CD14-positive monocyte (primary cell): ENCODE measurements at regions not wholly inside any gene's neighbourhood (a gene's known extent, or its start where the extent isn't known, plus 50 kb on each side); places are given as distances from the start of the nearest gene placed in this dataset.
"Not testable (repeated sequence)": the region's sequence is repeated elsewhere in the genome, so short reads cannot be mapped to it uniquely, and the experiment has no call there.

Source experiments
- DNase-seq, 3 donors: peaks; one replicate each; pipeline ENCODE4 v3.0.0-alpha.2; 2011 to 2022
- H2AFZ ChIP-seq: 2 replicates; pipeline ENCODE4 v1.6.0; 2012; ENCODE audit warnings: mild to moderate bottlenecking, low read depth, low read length, inconsistent platforms; ENCODE audit not compliant: insufficient read depth, poor library complexity, severe bottlenecking
- H3K27ac ChIP-seq, 2 donors: 1 replicate in 1 of 2; 2 replicates in 1 of 2; pipeline ENCODE4 v1.5.1; 2012 to 2013; ENCODE audit warnings: low read length in 2 of 2, control low read depth in 1 of 2, inconsistent platforms in 1 of 2, low read depth in 1 of 2, mild to moderate bottlenecking in 1 of 2
- H3K27me3 ChIP-seq, 2 donors: one replicate each; pipeline versions ENCODE4 v1.6.0 to v1.6.1; 2011 to 2013; ENCODE audit warnings: low read length in 2 of 2; ENCODE audit not compliant: control insufficient read depth in 2 of 2, insufficient read depth in 2 of 2
- H3K36me3 ChIP-seq, 2 donors: replicated peaks in 1 of 2; 1 replicate in 1 of 2; 2 replicates in 1 of 2; pipeline versions ENCODE4 v1.5.1 to v1.6.1; 2012 to 2013; ENCODE audit warnings: low read length in 2 of 2, control low read depth in 1 of 2, inconsistent platforms in 1 of 2, mild to moderate bottlenecking in 1 of 2; ENCODE audit not compliant: insufficient read depth in 2 of 2, control insufficient read depth in 1 of 2
- H3K4me1 ChIP-seq, 2 donors: 1 replicate in 1 of 2; 2 replicates in 1 of 2; pipeline versions ENCODE4 v1.5.1 to v1.6.1; 2012 to 2013; ENCODE audit warnings: low read length in 2 of 2, control low read depth in 1 of 2, inconsistent platforms in 1 of 2, mild to moderate bottlenecking in 1 of 2, moderate library complexity in 1 of 2; ENCODE audit not compliant: insufficient read depth in 2 of 2, control insufficient read depth in 1 of 2
- H3K4me2 ChIP-seq: replicated peaks from 2 replicates; pipeline ENCODE3; 2012; ENCODE audit warnings: low read length, moderate library complexity, mild to moderate bottlenecking; ENCODE audit not compliant: poor library complexity, severe bottlenecking; ENCODE audit errors: extremely low read depth
- H3K4me3 ChIP-seq, 3 experiments: fragments of 200-600 bp in 1 of 3; sonication (generic) in 1 of 3; replicated peaks in 1 of 3; 1 replicate in 2 of 3; 2 replicates in 1 of 3; pipeline ENCODE4 v1.5.1; 2011 to 2013; ENCODE audit warnings: low read length in 3 of 3, mild to moderate bottlenecking in 3 of 3, control low read depth in 2 of 3, low read depth in 2 of 3, inconsistent platforms in 1 of 3, moderate library complexity in 1 of 3
- H3K79me2 ChIP-seq: 2 replicates; pipeline ENCODE4 v1.6.0; 2012; ENCODE audit warnings: mild to moderate bottlenecking, control low read depth, inconsistent platforms, low read length, moderate library complexity; ENCODE audit not compliant: insufficient read depth
- H3K9ac ChIP-seq: 2 replicates; pipeline ENCODE4 v1.6.0; 2017; ENCODE audit warnings: low read length, mild to moderate bottlenecking; ENCODE audit not compliant: insufficient read depth, poor library complexity, severe bottlenecking
- H3K9me3 ChIP-seq, 2 donors: replicated peaks in 1 of 2; 1 replicate in 1 of 2; 2 replicates in 1 of 2; pipeline versions ENCODE4 v1.5.1 to v1.6.1; 2012 to 2013; ENCODE audit warnings: low read length in 2 of 2, control low read depth in 1 of 2; ENCODE audit not compliant: control insufficient read depth in 1 of 2, insufficient read depth in 1 of 2
- H4K20me1 ChIP-seq: 2 replicates; pipeline ENCODE4 v1.6.0; 2012; ENCODE audit warnings: mild to moderate bottlenecking, low read length, control low read depth, moderate library complexity; ENCODE audit not compliant: insufficient read depth
- H3K27ac Mint-ChIP-seq, 7 donors: one replicate each; pipeline ENCODE4 v1.8.0; 2020; ENCODE audit warnings: mild to moderate bottlenecking in 7 of 7, mixed read lengths in 7 of 7, moderate library complexity in 6 of 7, inconsistent platforms in 2 of 7
- H3K27me3 Mint-ChIP-seq, 3 donors: one replicate each; pipeline ENCODE4 v1.8.0; 2021 to 2022; ENCODE audit warnings: low read depth in 3 of 3, mild to moderate bottlenecking in 3 of 3, mixed read lengths in 3 of 3, moderate library complexity in 3 of 3, inconsistent platforms in 1 of 3
- H3K36me3 Mint-ChIP-seq, 2 donors: one replicate each; pipeline ENCODE4 v1.8.0; 2020; ENCODE audit warnings: mixed read lengths in 2 of 2, inconsistent platforms in 1 of 2, mild to moderate bottlenecking in 1 of 2
- H3K4me1 Mint-ChIP-seq: one replicate; pipeline ENCODE4 v1.8.0; 2020; ENCODE audit warnings: mild to moderate bottlenecking, mixed read lengths
- H3K4me3 Mint-ChIP-seq, 2 donors: one replicate each; pipeline ENCODE4 v1.8.0; 2020; ENCODE audit warnings: mild to moderate bottlenecking in 2 of 2, mixed read lengths in 2 of 2, moderate library complexity in 1 of 2
- H3K9me3 Mint-ChIP-seq, 7 donors: one replicate each; pipeline ENCODE4 v1.8.0; 2020 to 2022; ENCODE audit warnings: mixed read lengths in 7 of 7, mild to moderate bottlenecking in 6 of 7, moderate library complexity in 6 of 7, inconsistent platforms in 2 of 7
- CTCF ChIP-seq: fragments of 200-600 bp; IDR thresholded peaks from one replicate; pipeline ENCODE4 v1.8.0; 2022; ENCODE audit warnings: antibody characterized with exemption, mild to moderate bottlenecking
- WGBS: methylation state at CpG from one replicate; pipeline ENCODE4 v1.1.5; 2013; ENCODE audit warnings: missing lambda C conversion rate; ENCODE audit not compliant: insufficient coverage; 5-methylcytosine and 5-hydroxymethylcytosine counted together
- intact Hi-C, 2 donors: fragments of 100-400 bp; cut with micrococcal nuclease; formaldehyde crosslinking; loops; one replicate each; pipeline versions ENCODE4 v1.15.0 to v1.15.1; 2023

GRCh38 chr6:98416027-98416426, 418.3 kb upstream of the POU3F2 start:
- Mint-ChIP-seq H3K9me3 (peaks cover 0 to 20% (median 8%) of the 10 kb centered on the region in 7 donors), H3K27me3 (peaks cover 0 to 1% (median 0%) of the 10 kb centered on the region in 3 donors), H3K36me3 (no peaks in the 10 kb centered on the region), H3K27ac (no peak overlapping the region), H3K4me1 (no peaks in the 10 kb centered on the region), H3K4me3 (no peak overlapping the region)
- Histone ChIP-seq H3K27ac (no peak overlapping the region), H3K9me3 (peaks cover 0 to 5% of the 10 kb centered on the region in 2 donors), H3K4me1 (no peaks in the 10 kb centered on the region), H3K79me2 (no peaks in the 10 kb centered on the region), H3K9ac (no peak overlapping the region), H4K20me1 (no peaks in the 10 kb centered on the region), H3K4me3 (no peak overlapping the region), H3K36me3 (no peaks in the 10 kb centered on the region), H3K27me3 (no peaks in the 10 kb centered on the region), H3K4me2 (no peak overlapping the region), H2AFZ (no peak overlapping the region)
- DNase-seq = no peak
- TF ChIP-seq CTCF = no peak
- intact Hi-C loops = no loop called here
- 89% methylated on average over 1 of the region's 2 CpGs for WGBS

DNA sequence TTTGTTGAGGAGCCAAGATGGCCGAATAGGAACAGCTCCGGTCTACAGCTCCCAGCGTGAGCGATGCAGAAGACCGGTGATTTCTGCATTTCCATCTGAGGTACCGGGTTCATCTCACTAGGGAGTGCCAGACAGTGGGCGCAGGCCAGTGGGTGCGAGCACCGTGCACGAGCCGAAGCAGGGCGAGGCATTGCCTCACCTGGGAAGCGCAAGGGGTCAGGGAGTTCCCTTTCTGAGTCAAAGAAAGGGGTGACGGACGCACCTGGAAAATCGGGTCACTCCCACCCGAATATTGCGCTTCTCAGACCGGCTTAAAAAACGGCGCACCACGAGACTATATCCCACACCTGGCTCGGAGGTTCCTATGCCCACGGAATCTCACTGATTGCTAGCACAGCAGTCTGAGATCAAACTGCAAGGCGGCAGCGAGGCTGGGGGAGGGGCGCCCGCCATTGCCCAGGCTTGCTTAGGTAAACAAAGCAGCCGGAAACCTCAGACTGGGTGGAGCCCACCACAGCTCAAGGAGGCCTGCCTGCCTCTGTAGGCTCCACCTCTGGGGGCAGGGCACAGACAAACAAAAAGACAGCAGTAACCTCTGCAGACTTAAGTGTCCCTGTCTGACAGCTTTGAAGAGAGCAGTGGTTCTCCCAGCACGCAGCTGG, 417.7 kb upstream of the POU3F2 start:
- H3K4me1 Mint-ChIP-seq, H3K4me1 ChIP-seq, H3K4me3 Mint-ChIP-seq, H3K79me2 ChIP-seq, H3K9me3 ChIP-seq, H3K4me2 ChIP-seq, H3K27me3 ChIP-seq, H3K4me3 ChIP-seq, H3K9ac ChIP-seq, H3K27me3 Mint-ChIP-seq, H3K36me3 Mint-ChIP-seq, H3K27ac ChIP-seq, H4K20me1 ChIP-seq, H2AFZ ChIP-seq, H3K36me3 ChIP-seq, H3K27ac Mint-ChIP-seq, intact Hi-C loops, DNase-seq: not testable (repeated sequence)
- WGBS = no CpG with 5 or more reads among the region's 30 CpGs
- H3K9me3 Mint-ChIP-seq = peaks cover 0 to 17% (median 7%) of the 10 kb centered on the region in 7 donors
